Uterus (tissue), 2 donors: ENCODE measurements at regions not wholly inside any gene's neighbourhood (a gene's known extent, or its start where the extent isn't known, plus 50 kb on each side); places are given as distances from the start of the nearest gene placed in this dataset.

Source experiments
- CTCF ChIP-seq, 4 experiments: fragments of 200-600 bp in 2 of 4; fragments of 450-650 bp in 2 of 4; sonication (generic) in 2 of 4; IDR thresholded peaks; one replicate each; pipeline ENCODE4 v1.5.1; 2016 to 2019; ENCODE audit warnings: antibody characterized with exemption in 4 of 4, mild to moderate bottlenecking in 2 of 4, moderate library complexity in 1 of 4
- POLR2A ChIP-seq, 2 donors: fragments of 450-650 bp; IDR thresholded peaks; one replicate each; pipeline ENCODE4 v1.6.1; 2016; ENCODE audit warnings: antibody characterized with exemption in 2 of 2, mild to moderate bottlenecking in 1 of 2, moderate library complexity in 1 of 2

GRCh38 chr4:114132199-114132598 is 152.8 kb upstream of the ARSJ start:
- TF ChIP-seq CTCF (IDR thresholded peaks at IDR 0.05) (no peak), POLR2A (IDR thresholded peaks at IDR 0.05) (no peak)
